ENCODE measurements at regions not wholly inside any gene's neighbourhood (a gene's known extent, or its start where the extent isn't known, plus 50 kb on each side); places are given as distances from the start of the nearest gene placed in this dataset.
A peak's percentile ranks its signal among the peaks of the same experiment; 100 is the strongest.

GRCh38 chr11:103842191-103842590, 194.2 kb upstream of the DDI1 start:
- Mint-ChIP-seq H3K36me3 (ENCODE audit: insufficient read depth) (no peaks in the 10 kb centered on the region), H3K9me3 (ENCODE audit: low read depth) (no peaks in the 10 kb centered on the region), H3K27ac (no peak overlapping the region), H3K4me3 (ENCODE audit: low read depth) (no peak overlapping the region), H3K27me3 (no peaks in the 10 kb centered on the region), H3K4me1 (ENCODE audit: low read depth) (peaks cover 30% of the 10 kb centered on the region)
- no peak for TF ChIP-seq CTCF (IDR thresholded peaks at IDR 0.05; ENCODE audit: unreplicated experiment)
- DNase-seq (ENCODE audit: low spot score, unreplicated experiment), result no peak

GRCh38 chr11:103842795-103843194, 193.6 kb upstream of the DDI1 start:
- H3K9me3 Mint-ChIP-seq (ENCODE audit: low read depth), result no peaks in the 10 kb centered on the region
- no peak overlapping the region for H3K4me3 Mint-ChIP-seq (ENCODE audit: low read depth)
- DNase-seq (ENCODE audit: low spot score, unreplicated experiment), result no peak
- H3K27ac Mint-ChIP-seq, result no peak overlapping the region
- peaks cover 30% of the 10 kb centered on the region for H3K4me1 Mint-ChIP-seq (ENCODE audit: low read depth)
- no peaks in the 10 kb centered on the region for H3K27me3 Mint-ChIP-seq
- no peaks in the 10 kb centered on the region for H3K36me3 Mint-ChIP-seq (ENCODE audit: insufficient read depth)
- TF ChIP-seq CTCF (IDR thresholded peaks at IDR 0.05; ENCODE audit: unreplicated experiment), result no peak

- H3K9me3 Mint-ChIP-seq (ENCODE audit: low read depth), result no peaks in the 10 kb centered on the region
- peaks cover 4% of the 10 kb centered on the region for H3K27me3 Mint-ChIP-seq
- peak overlapping the region; percentile 11 for H3K27ac Mint-ChIP-seq
- peaks cover 30% of the 10 kb centered on the region for H3K4me1 Mint-ChIP-seq (ENCODE audit: low read depth)
- H3K4me3 Mint-ChIP-seq (ENCODE audit: low read depth), result no peak overlapping the region
- DNase-seq (ENCODE audit: low spot score, unreplicated experiment), result no peak
- TF ChIP-seq CTCF (IDR thresholded peaks at IDR 0.05; ENCODE audit: unreplicated experiment), result no peak
- no peaks in the 10 kb centered on the region for H3K36me3 Mint-ChIP-seq (ENCODE audit: insufficient read depth)
Observed at GRCh38 chr11:103844327-103845215, 191.9 kb upstream of the DDI1 start.

- peaks cover 4% of the 10 kb centered on the region for H3K27me3 Mint-ChIP-seq
- H3K4me1 Mint-ChIP-seq (ENCODE audit: low read depth), result peaks cover 30% of the 10 kb centered on the region
- no peak overlapping the region for H3K4me3 Mint-ChIP-seq (ENCODE audit: low read depth)
- no peak overlapping the region for H3K27ac Mint-ChIP-seq
- no peaks in the 10 kb centered on the region for H3K9me3 Mint-ChIP-seq (ENCODE audit: low read depth)
- no peak for TF ChIP-seq CTCF (IDR thresholded peaks at IDR 0.05; ENCODE audit: unreplicated experiment)
- no peak for DNase-seq (ENCODE audit: low spot score, unreplicated experiment)
- H3K36me3 Mint-ChIP-seq (ENCODE audit: insufficient read depth), result no peaks in the 10 kb centered on the region
Observed at GRCh38 chr11:103845331-103845730, 191.1 kb upstream of the DDI1 start.

- peaks cover 25% of the 10 kb centered on the region for H3K4me1 Mint-ChIP-seq (ENCODE audit: low read depth)
- no peak overlapping the region for H3K27ac Mint-ChIP-seq
- DNase-seq (ENCODE audit: low spot score, unreplicated experiment), result no peak
- H3K36me3 Mint-ChIP-seq (ENCODE audit: insufficient read depth), result no peaks in the 10 kb centered on the region
- no peaks in the 10 kb centered on the region for H3K9me3 Mint-ChIP-seq (ENCODE audit: low read depth)
- H3K27me3 Mint-ChIP-seq, result peaks cover 7% of the 10 kb centered on the region
- no peak overlapping the region for H3K4me3 Mint-ChIP-seq (ENCODE audit: low read depth)
- no peak for TF ChIP-seq CTCF (IDR thresholded peaks at IDR 0.05; ENCODE audit: unreplicated experiment)
Observed at GRCh38 chr11:103848686-103849085, 187.8 kb upstream of the DDI1 start.
